BE2C (cell line): ENCODE measurements at regions not wholly inside any gene's neighbourhood (a gene's known extent, or its start where the extent isn't known, plus 50 kb on each side); places are given as distances from the start of the nearest gene placed in this dataset.

ENCODE experiments used
- DNase-seq: peaks from one replicate; pipeline ENCODE4 v3.0.0-alpha.2; 2020
- H3K27me3 ChIP-seq: fragments of 250-450 bp; sonication (Bioruptor Pico); 2 replicates; pipeline ENCODE4 v1.5.1; 2020; ENCODE audit warnings: mild to moderate bottlenecking
- H3K36me3 ChIP-seq: fragments of 250-450 bp; sonication (Bioruptor Pico); 2 replicates; pipeline ENCODE4 v1.5.1; 2020; ENCODE audit warnings: mild to moderate bottlenecking
- H3K4me1 ChIP-seq: fragments of 250-450 bp; sonication (Bioruptor Pico); 2 replicates; pipeline ENCODE4 v1.5.1; 2020
- H3K4me3 ChIP-seq: 2 replicates; pipeline ENCODE4 v1.5.1; 2011; ENCODE audit warnings: low read depth, low read length
- H3K9me3 ChIP-seq: fragments of 250-450 bp; sonication (Bioruptor Pico); 2 replicates; pipeline ENCODE4 v1.5.1; 2020
- TF ChIP-seq, protein P1 (sequence below): IDR thresholded peaks from 2 replicates; pipeline ENCODE4 v1.5.1; 2012; ENCODE audit warnings: mild to moderate bottlenecking, low read depth, low read length

DNA sequence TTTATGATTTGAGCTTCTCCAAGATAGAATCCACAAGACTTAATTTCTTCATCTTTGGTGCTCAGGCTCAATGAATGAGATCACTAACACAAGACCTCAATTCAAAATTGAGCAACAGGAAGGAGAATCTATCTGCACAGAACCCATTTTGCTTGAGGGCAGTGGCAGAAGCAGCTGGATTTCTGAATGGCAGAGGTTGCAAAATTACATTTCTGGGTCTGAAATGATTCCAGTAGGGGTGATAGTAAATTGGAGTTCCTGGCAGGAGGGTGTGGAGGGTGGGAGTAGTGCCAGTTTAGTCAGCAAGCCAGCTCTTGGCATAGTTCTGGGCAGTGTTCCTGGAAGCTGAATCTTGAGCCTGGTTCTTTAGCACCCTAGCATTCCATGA lies 281.1 kb downstream of the SLC7A11 start:
- TF ChIP-seq, protein P1, sequence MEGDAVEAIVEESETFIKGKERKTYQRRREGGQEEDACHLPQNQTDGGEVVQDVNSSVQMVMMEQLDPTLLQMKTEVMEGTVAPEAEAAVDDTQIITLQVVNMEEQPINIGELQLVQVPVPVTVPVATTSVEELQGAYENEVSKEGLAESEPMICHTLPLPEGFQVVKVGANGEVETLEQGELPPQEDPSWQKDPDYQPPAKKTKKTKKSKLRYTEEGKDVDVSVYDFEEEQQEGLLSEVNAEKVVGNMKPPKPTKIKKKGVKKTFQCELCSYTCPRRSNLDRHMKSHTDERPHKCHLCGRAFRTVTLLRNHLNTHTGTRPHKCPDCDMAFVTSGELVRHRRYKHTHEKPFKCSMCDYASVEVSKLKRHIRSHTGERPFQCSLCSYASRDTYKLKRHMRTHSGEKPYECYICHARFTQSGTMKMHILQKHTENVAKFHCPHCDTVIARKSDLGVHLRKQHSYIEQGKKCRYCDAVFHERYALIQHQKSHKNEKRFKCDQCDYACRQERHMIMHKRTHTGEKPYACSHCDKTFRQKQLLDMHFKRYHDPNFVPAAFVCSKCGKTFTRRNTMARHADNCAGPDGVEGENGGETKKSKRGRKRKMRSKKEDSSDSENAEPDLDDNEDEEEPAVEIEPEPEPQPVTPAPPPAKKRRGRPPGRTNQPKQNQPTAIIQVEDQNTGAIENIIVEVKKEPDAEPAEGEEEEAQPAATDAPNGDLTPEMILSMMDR: no peak
- DNase-seq: no peak
- no peaks in the 10 kb centered on the region for H3K9me3 ChIP-seq
- H3K4me1 ChIP-seq: no peaks in the 10 kb centered on the region
- H3K36me3 ChIP-seq: no peaks in the 10 kb centered on the region
- H3K4me3 ChIP-seq: no peak overlapping the region
- H3K27me3 ChIP-seq: no peaks in the 10 kb centered on the region

- Histone ChIP-seq H3K4me3 (no peak overlapping the region), H3K4me1 (no peaks in the 10 kb centered on the region), H3K27me3 (no peaks in the 10 kb centered on the region), H3K9me3 (no peaks in the 10 kb centered on the region), H3K36me3 (no peaks in the 10 kb centered on the region)
- DNase-seq: no peak
- TF ChIP-seq, protein P1: no peak
Observed at GRCh38 chr4:137960371-137961050, 281.6 kb downstream of the SLC7A11 start.

- H3K9me3 ChIP-seq: no peaks in the 10 kb centered on the region
- H3K4me3 ChIP-seq: no peak overlapping the region
- H3K27me3 ChIP-seq: no peaks in the 10 kb centered on the region
- no peak for DNase-seq
- TF ChIP-seq, protein P1: no peak
- no peaks in the 10 kb centered on the region for H3K36me3 ChIP-seq
- no peaks in the 10 kb centered on the region for H3K4me1 ChIP-seq
Observed at GRCh38 chr4:137957806-137958205, 284.3 kb downstream of the SLC7A11 start.

- DNase-seq: no peak
- no peaks in the 10 kb centered on the region for H3K4me1 ChIP-seq
- H3K36me3 ChIP-seq: no peaks in the 10 kb centered on the region
- TF ChIP-seq, protein P1: no peak
- no peaks in the 10 kb centered on the region for H3K9me3 ChIP-seq
- H3K27me3 ChIP-seq: no peaks in the 10 kb centered on the region
- H3K4me3 ChIP-seq: no peak overlapping the region
Observed at GRCh38 chr4:137956256-137956655, 285.9 kb downstream of the SLC7A11 start.

GRCh38 chr4:137955595-137955994 lies 286.6 kb downstream of the SLC7A11 start:
- no peak for DNase-seq
- Histone ChIP-seq H3K4me1 (no peaks in the 10 kb centered on the region), H3K36me3 (no peaks in the 10 kb centered on the region), H3K4me3 (no peak overlapping the region), H3K9me3 (no peaks in the 10 kb centered on the region), H3K27me3 (no peaks in the 10 kb centered on the region)
- TF ChIP-seq, protein P1: no peak

- no peaks in the 10 kb centered on the region for H3K27me3 ChIP-seq
- H3K9me3 ChIP-seq: no peaks in the 10 kb centered on the region
- no peaks in the 10 kb centered on the region for H3K4me1 ChIP-seq
- no peak for DNase-seq
- TF ChIP-seq, protein P1: no peak
- no peaks in the 10 kb centered on the region for H3K36me3 ChIP-seq
- H3K4me3 ChIP-seq: no peak overlapping the region
Observed at GRCh38 chr4:137952116-137952515, 290.0 kb downstream of the SLC7A11 start.
